ENCODE measurements at regions not wholly inside any gene's neighbourhood (a gene's known extent, or its start where the extent isn't known, plus 50 kb on each side); places are given as distances from the start of the nearest gene placed in this dataset.
"Not testable (repeated sequence)": the region's sequence is repeated elsewhere in the genome, so short reads cannot be mapped to it uniquely, and the experiment has no call there.

- DNase-seq (ENCODE audit: low read depth): no peak
Observed at GRCh38 chr12:118536306-118536906, 160.1 kb downstream of the SUDS3 start.

- no peak for DNase-seq (ENCODE audit: low read depth)
Observed at GRCh38 chr12:118537481-118537917, 161.1 kb downstream of the SUDS3 start.

GRCh38 chr12:118541071-118541470 lies 164.7 kb downstream of the SUDS3 start:
- no peak for DNase-seq (ENCODE audit: low read depth)

- DNase-seq (ENCODE audit: low read depth): peak; percentile 9
Observed at GRCh38 chr12:118541934-118542333, 165.6 kb downstream of the SUDS3 start.

- no peak for DNase-seq (ENCODE audit: low read depth)
Observed at GRCh38 chr12:118543651-118544050, 167.3 kb downstream of the SUDS3 start.

GRCh38 chr12:118544569-118544968 lies 168.2 kb downstream of the SUDS3 start:
- peak; percentile 94 for DNase-seq (ENCODE audit: low read depth)

GRCh38 chr12:118547606-118548005 lies 171.3 kb downstream of the SUDS3 start:
- not testable (repeated sequence) for DNase-seq (ENCODE audit: low read depth)

GRCh38 chr12:118548887-118549509 lies 172.6 kb downstream of the SUDS3 start:
- DNase-seq (ENCODE audit: low read depth): no peak

GRCh38 chr12:118549510-118549980 lies 173.2 kb downstream of the SUDS3 start:
- DNase-seq (ENCODE audit: low read depth): peak; percentile 67

- no peak for DNase-seq (ENCODE audit: low read depth)
Observed at GRCh38 chr12:118553856-118554504, 177.6 kb downstream of the SUDS3 start.

GRCh38 chr12:118558941-118559340 lies 182.6 kb downstream of the SUDS3 start:
- DNase-seq (ENCODE audit: low read depth): no peak

- no peak for DNase-seq (ENCODE audit: low read depth)
Observed at GRCh38 chr12:118560733-118561132, 184.4 kb downstream of the SUDS3 start.

GRCh38 chr12:118571730-118572129 lies 195.4 kb downstream of the SUDS3 start:
- no peak for DNase-seq (ENCODE audit: low read depth)

GRCh38 chr12:118574288-118574687 lies 197.9 kb downstream of the SUDS3 start:
- DNase-seq (ENCODE audit: low read depth): no peak

- no peak for DNase-seq (ENCODE audit: low read depth)
Observed at GRCh38 chr12:118575730-118576129, 199.4 kb downstream of the SUDS3 start.

GRCh38 chr12:118581371-118581770 lies 205.0 kb downstream of the SUDS3 start:
- no peak for DNase-seq (ENCODE audit: low read depth)

GRCh38 chr12:118582863-118583262 lies 206.5 kb downstream of the SUDS3 start:
- DNase-seq (ENCODE audit: low read depth): no peak

GRCh38 chr12:118586433-118586832 lies 210.1 kb downstream of the SUDS3 start:
- no peak for DNase-seq (ENCODE audit: low read depth)

- DNase-seq (ENCODE audit: low read depth): no peak
Observed at GRCh38 chr12:118589162-118589561, 212.8 kb downstream of the SUDS3 start.

GRCh38 chr12:118590406-118591150 lies 214.2 kb downstream of the SUDS3 start:
- DNase-seq (ENCODE audit: low read depth): no peak

GRCh38 chr12:118603610-118604361 lies 227.4 kb downstream of the SUDS3 start:
- DNase-seq (ENCODE audit: low read depth): no peak

All from HT1080 (cell line).